RWPE1 (cell line): ENCODE measurements at regions not wholly inside any gene's neighbourhood (a gene's known extent, or its start where the extent isn't known, plus 50 kb on each side); places are given as distances from the start of the nearest gene placed in this dataset.

Experiments
- CTCF ChIA-PET: fragments of 350-600 bp; sonication (Branson Sonifier 250); formaldehyde crosslinking; extraction: SDS; loops from one replicate; lab custom pipeline; 2021; lab: Yijun Ruan, JAX
- POLR2A ChIA-PET: fragments of 400-600 bp; formaldehyde crosslinking; extraction: SDS; loops from one replicate; lab custom pipeline; 2020; ENCODE audit warnings: antibody characterized with exemption; ENCODE audit not compliant: low non-redundant PET; lab: Yijun Ruan, JAX
- DNase-seq: peaks from one replicate; pipeline ENCODE4 v3.0.0; 2012; ENCODE audit warnings: low spot score
- H3K27ac ChIP-seq: fragments of 450-650 bp; 2 replicates; pipeline ENCODE4 v1.5.1; 2017
- TF ChIP-seq, protein P1 (sequence below): fragments of 450-650 bp; conservative IDR thresholded peaks from 2 replicates; pipeline ENCODE4 v1.5.1; 2017; ENCODE audit warnings: low read depth, mild to moderate bottlenecking

DNA sequence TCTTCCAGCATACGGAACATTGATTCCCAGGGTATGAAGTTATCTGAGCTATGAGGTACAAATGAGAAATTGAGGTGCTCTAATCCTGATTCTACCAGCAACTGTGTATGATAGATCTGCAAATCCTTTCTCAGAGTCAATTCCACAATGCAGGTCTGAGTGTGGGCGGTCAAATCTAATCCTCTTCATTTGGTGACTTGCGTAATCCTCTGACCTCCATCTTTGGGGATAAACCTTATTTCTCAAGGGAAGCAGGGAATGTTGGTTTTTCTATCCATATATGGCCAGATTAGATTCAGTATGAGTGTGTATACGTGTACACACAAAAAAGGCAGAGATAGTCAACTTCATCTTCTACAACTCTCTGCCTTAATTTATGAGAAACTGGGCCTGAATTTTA is 348.4 kb upstream of the IL12A start:
- POLR2A ChIA-PET = no interaction called here
- CTCF ChIA-PET = no interaction called here
- TF ChIP-seq, protein P1, sequence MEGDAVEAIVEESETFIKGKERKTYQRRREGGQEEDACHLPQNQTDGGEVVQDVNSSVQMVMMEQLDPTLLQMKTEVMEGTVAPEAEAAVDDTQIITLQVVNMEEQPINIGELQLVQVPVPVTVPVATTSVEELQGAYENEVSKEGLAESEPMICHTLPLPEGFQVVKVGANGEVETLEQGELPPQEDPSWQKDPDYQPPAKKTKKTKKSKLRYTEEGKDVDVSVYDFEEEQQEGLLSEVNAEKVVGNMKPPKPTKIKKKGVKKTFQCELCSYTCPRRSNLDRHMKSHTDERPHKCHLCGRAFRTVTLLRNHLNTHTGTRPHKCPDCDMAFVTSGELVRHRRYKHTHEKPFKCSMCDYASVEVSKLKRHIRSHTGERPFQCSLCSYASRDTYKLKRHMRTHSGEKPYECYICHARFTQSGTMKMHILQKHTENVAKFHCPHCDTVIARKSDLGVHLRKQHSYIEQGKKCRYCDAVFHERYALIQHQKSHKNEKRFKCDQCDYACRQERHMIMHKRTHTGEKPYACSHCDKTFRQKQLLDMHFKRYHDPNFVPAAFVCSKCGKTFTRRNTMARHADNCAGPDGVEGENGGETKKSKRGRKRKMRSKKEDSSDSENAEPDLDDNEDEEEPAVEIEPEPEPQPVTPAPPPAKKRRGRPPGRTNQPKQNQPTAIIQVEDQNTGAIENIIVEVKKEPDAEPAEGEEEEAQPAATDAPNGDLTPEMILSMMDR = no peak
- H3K27ac ChIP-seq = no peak overlapping the region
- no peak for DNase-seq

DNA sequence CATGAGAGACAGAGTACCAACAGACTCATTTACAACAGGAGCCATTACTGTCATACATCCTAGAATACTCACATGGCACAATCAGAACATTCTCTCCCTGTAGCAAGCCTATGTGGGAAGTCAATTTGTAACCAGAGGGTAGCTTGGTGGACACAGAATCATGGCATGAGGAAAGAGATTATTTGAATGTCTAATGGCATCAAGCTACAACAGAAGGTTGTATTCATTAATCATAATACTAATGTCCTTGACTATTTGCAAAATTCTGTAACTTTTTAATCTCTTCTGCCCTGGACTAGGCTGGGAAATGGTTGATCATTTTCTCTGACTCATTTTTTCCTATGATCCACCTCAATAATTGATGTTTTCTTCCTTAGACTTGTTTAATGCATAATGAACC is 345.2 kb upstream of the IL12A start:
- ChIA-PET POLR2A (no interaction called here), CTCF (no interaction called here)
- DNase-seq = no peak
- TF ChIP-seq, protein P1 = no peak
- no peak overlapping the region for H3K27ac ChIP-seq

DNA sequence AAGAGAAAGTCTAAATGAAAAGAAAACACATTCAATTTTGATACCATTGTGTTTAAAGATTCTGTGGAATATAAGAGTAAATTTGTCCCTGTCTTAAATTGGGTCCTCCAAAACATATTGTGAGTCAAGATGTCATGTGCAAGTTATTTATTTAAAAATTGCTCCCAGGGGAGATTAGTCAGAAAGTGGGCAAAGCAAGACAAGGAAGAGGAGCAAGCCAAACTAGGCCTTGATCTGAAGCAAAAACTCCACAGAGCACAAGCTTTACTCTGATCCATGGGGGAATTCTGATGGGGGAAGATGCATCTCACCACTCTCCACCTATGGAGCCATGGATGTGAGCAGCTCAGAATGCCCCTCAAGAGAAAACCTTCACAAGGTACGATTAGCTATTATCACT is 342.8 kb upstream of the IL12A start:
- H3K27ac ChIP-seq = no peak overlapping the region
- DNase-seq = no peak
- CTCF ChIA-PET = interaction anchor here (0.6 kb wide), 2 partner anchors 24 to 374 kb away, joined by 3 read pairs; no protein-coding TSS in a partner anchor
- POLR2A ChIA-PET = no interaction called here
- TF ChIP-seq, protein P1 = no peak

DNA sequence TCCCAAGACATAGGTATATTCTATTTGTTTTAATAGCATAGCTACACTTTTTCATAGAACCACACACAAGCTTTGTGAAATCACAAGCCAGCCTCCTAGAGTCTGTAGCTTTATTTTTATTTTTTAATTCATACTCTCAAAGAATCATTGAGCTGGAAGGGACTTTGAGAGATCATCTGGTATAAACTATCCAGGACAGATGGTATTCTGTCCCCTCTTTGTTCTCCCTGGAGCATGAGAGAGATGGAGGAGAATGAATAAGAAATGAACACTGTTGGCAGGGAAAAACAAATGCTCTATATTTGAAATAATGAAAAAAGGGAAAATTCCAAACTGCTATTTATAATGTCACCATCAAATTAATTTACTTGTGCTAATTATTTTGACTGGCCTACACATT is 338.7 kb upstream of the IL12A start:
- POLR2A ChIA-PET = no interaction called here
- TF ChIP-seq, protein P1 = no peak

DNA sequence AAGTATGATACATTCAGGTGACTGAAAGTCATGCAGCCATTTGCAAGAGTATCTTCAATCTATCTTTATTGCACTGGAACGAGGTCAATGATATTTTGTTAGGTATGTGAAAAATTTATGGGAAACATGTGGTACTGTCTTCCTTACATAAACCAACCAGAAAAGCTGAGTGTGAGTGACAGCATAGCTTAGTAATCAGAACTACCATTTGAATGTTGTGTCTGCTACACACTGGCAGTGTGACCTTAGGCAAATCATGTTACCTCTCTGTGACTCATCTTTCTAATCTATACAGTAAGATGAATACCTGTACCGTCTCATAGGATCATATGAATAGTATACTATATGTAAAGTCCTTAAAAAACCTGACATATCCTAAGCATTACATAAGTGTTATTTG is 337.9 kb upstream of the IL12A start:
- ChIA-PET POLR2A (no interaction called here), CTCF (no interaction called here)
- DNase-seq = no peak
- TF ChIP-seq, protein P1 = no peak
- no peak overlapping the region for H3K27ac ChIP-seq

More for the DNA sequence above, 338.7 kb upstream of the IL12A start:
- no peak for DNase-seq
- CTCF ChIA-PET = interaction anchor here (0.6 kb wide), 1 partner anchor 516 kb away, joined by 3 read pairs; no protein-coding TSS in a partner anchor
- H3K27ac ChIP-seq = no peak overlapping the region

DNA sequence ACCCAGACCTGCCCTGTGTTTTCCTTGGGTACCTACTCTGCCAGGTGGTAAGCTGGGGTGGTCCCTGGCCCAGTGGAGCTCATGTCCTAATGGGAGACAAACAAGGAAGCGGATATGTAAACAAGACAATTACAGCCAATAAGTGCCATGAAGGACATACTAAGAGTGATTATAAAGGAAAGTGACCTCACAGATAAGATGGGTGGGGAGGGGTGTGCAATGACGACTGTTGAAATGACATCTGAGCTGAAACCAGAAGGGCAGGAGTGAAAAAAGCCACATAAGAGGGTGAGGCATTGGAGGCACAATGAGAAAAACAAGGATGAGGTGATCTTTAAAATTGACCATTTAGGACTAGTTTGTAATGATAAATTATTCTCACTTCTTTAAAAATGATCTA is 336.2 kb upstream of the IL12A start:
- ChIA-PET CTCF (no interaction called here), POLR2A (no interaction called here)
- no peak for DNase-seq
- H3K27ac ChIP-seq = no peak overlapping the region
- TF ChIP-seq, protein P1 = no peak
